PC-3 (cell line): ENCODE measurements at regions not wholly inside any gene's neighbourhood (a gene's known extent, or its start where the extent isn't known, plus 50 kb on each side); places are given as distances from the start of the nearest gene placed in this dataset.

ENCODE experiments used
- ATAC-seq: fragments of 200-7000 bp; cut with Tn5 transposase; 2 replicates; pipeline ENCODE4 v1.9.1; 2020; ENCODE audit warnings: mild to moderate bottlenecking, moderate library complexity
- BruUV-seq: library from RNA; stranded (reverse); fragments of 400-500 nt; replicated peaks from 2 replicates; lab custom pipeline; 2021; lab: Mats Ljungman, UMichigan
- CTCF ChIA-PET: fragments of 300-600 bp; sonication (Branson Sonifier 250); formaldehyde crosslinking; loops from one replicate; lab custom pipeline; 2022; ENCODE audit warnings: antibody characterized with exemption; lab: Charles Lee
- POLR2A ChIA-PET: fragments of 300-600 bp; sonication (Branson Sonifier 250); formaldehyde crosslinking; loops from one replicate; lab custom pipeline; 2022; ENCODE audit warnings: antibody characterized with exemption; ENCODE audit not compliant: unreplicated experiment; lab: Charles Lee
- DNase-seq: peaks from one replicate; pipeline ENCODE4 v3.0.0-alpha.2; 2015
- H2AFZ ChIP-seq: fragments of 300-600 bp; sonication (generic); 2 replicates; pipeline ENCODE4 v1.6.0; 2016; ENCODE audit warnings: antibody characterized with exemption, low read length
- H3F3A ChIP-seq: fragments of 300-600 bp; sonication (generic); one replicate; pipeline ENCODE4 v1.6.0; 2017; ENCODE audit warnings: antibody characterized with exemption, low read length, control low read depth, mild to moderate bottlenecking; ENCODE audit not compliant: unreplicated experiment
- H3K27ac ChIP-seq: fragments of 300-600 bp; sonication (generic); 2 replicates; pipeline ENCODE4 v1.5.1; 2016; ENCODE audit warnings: mild to moderate bottlenecking, low read length
- H3K27me3 ChIP-seq: fragments of 300-600 bp; sonication (generic); 2 replicates; pipeline ENCODE4 v1.6.1; 2016; ENCODE audit warnings: low read length, mixed read lengths
- H3K36me3 ChIP-seq: fragments of 300-600 bp; sonication (generic); 2 replicates; pipeline ENCODE4 v1.6.1; 2016; ENCODE audit warnings: low read depth, mixed run types, low read length, mixed read lengths
- H3K4me1 ChIP-seq: fragments of 300-600 bp; sonication (generic); 2 replicates; pipeline ENCODE4 v1.5.1; 2016; ENCODE audit warnings: low read length; ENCODE audit not compliant: insufficient read depth
- H3K4me2 ChIP-seq: fragments of 300-600 bp; sonication (generic); 2 replicates; pipeline ENCODE4 v1.6.0; 2016; ENCODE audit warnings: low read length
- H3K4me3 ChIP-seq: fragments of 300-600 bp; sonication (generic); 2 replicates; pipeline ENCODE4 v1.5.1; 2016; ENCODE audit warnings: mild to moderate bottlenecking, low read length, mixed read lengths
- H3K79me2 ChIP-seq: fragments of 300-600 bp; sonication (generic); 2 replicates; pipeline ENCODE4 v1.6.1; 2017; ENCODE audit warnings: low read length, mixed read lengths
- H3K9ac ChIP-seq: fragments of 300-600 bp; sonication (generic); 2 replicates; pipeline ENCODE4 v1.6.0; 2016; ENCODE audit warnings: mild to moderate bottlenecking, low read length
- H3K9me2 ChIP-seq: fragments of 300-600 bp; sonication (generic); replicated peaks from 2 replicates; pipeline ENCODE4 v1.6.1; 2016; ENCODE audit warnings: mixed run types, low read length, mixed read lengths
- H3K9me3 ChIP-seq: fragments of 300-600 bp; sonication (generic); 2 replicates; pipeline ENCODE4 v1.6.1; 2016; ENCODE audit warnings: low read length, mixed read lengths
- H4K20me1 ChIP-seq: fragments of 300-600 bp; sonication (generic); 2 replicates; pipeline ENCODE4 v1.6.1; 2016; ENCODE audit warnings: low read length, mixed read lengths
- EZH2 ChIP-seq: fragments of 300-600 bp; sonication (generic); IDR thresholded peaks from one replicate; pipeline ENCODE4 v1.6.1; 2017; ENCODE audit warnings: antibody characterized with exemption, mild to moderate bottlenecking, low read length; ENCODE audit not compliant: unreplicated experiment
- EZH2phosphoT487 ChIP-seq: fragments of 300-600 bp; sonication (generic); IDR thresholded peaks from 2 replicates; pipeline ENCODE4 v1.6.1; 2018; ENCODE audit warnings: mild to moderate bottlenecking, antibody characterized with exemption, low read length, borderline replicate concordance
- intact Hi-C: fragments of 100-400 bp; cut with micrococcal nuclease; formaldehyde crosslinking; loops from 2 replicates; pipeline ENCODE4 v1.9.0; 2023
- TF ChIP-seq, protein P1 (sequence below): fragments of 300-600 bp; sonication (generic); conservative IDR thresholded peaks from 2 replicates; pipeline ENCODE4 v1.5.1; 2017; ENCODE audit warnings: antibody characterized with exemption, low read depth, mild to moderate bottlenecking, low read length

DNA sequence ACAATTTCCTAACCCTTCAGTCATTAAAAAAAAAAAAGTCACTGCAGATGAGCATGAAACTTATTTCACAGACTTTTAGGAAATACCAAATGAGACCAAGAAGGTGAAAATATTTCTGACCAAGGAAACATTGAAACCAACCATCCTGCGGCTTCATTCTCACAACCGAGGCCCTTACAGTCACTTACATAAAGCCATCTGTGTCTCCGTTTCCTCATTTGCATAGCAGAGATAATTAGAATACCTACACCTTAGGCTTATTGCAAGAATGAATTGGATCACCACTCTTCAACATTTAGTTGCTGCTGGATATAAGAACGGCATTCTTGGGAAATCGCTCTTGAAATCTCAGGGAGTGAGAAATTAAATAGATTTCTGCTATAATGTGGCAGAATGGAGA, 356.2 kb downstream of the HS3ST1 start:
- no peak for DNase-seq
- Histone ChIP-seq H3K4me1 (no peaks in the 10 kb centered on the region), H3K27ac (no peak overlapping the region), H3K36me3 (no peaks in the 10 kb centered on the region), H3K9me2 (no peaks in the 10 kb centered on the region), H3F3A (no peaks in the 10 kb centered on the region), H2AFZ (no peak overlapping the region), H3K4me2 (no peak overlapping the region), H3K79me2 (no peaks in the 10 kb centered on the region), H3K9me3 (no peaks in the 10 kb centered on the region), H4K20me1 (no peaks in the 10 kb centered on the region), H3K27me3 (no peaks in the 10 kb centered on the region), H3K4me3 (no peak overlapping the region), H3K9ac (no peak overlapping the region)
- ATAC-seq: no peak
- no TSS peak for BruUV-seq
- TF ChIP-seq EZH2phosphoT487 (no peak), EZH2 (no peak)
- TF ChIP-seq, protein P1, sequence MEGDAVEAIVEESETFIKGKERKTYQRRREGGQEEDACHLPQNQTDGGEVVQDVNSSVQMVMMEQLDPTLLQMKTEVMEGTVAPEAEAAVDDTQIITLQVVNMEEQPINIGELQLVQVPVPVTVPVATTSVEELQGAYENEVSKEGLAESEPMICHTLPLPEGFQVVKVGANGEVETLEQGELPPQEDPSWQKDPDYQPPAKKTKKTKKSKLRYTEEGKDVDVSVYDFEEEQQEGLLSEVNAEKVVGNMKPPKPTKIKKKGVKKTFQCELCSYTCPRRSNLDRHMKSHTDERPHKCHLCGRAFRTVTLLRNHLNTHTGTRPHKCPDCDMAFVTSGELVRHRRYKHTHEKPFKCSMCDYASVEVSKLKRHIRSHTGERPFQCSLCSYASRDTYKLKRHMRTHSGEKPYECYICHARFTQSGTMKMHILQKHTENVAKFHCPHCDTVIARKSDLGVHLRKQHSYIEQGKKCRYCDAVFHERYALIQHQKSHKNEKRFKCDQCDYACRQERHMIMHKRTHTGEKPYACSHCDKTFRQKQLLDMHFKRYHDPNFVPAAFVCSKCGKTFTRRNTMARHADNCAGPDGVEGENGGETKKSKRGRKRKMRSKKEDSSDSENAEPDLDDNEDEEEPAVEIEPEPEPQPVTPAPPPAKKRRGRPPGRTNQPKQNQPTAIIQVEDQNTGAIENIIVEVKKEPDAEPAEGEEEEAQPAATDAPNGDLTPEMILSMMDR: no peak
- ChIA-PET POLR2A (no interaction called here), CTCF (no interaction called here)
- intact Hi-C loops: no loop called here

DNA sequence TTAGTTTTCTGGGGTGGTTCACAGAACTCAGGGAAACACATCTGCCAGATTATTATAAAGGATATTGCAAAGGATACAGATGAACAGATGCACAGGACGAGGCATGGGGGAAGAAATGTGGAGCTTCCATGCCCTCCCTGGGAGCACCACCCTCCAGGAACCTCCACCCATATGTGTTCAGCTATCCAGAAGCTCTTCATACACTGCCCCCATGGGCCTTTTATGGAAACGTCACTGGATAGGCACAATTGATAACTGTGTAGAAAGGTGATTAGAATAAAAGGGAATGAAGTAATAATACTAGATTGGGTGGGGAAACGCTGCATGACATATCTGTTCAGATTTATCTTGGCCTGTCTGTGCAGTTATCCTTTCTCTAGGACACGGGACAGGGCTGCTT, 357.9 kb downstream of the HS3ST1 start:
- intact Hi-C loops: no loop called here
- Histone ChIP-seq H3K4me1 (no peaks in the 10 kb centered on the region), H3K4me2 (no peak overlapping the region), H3K9ac (no peak overlapping the region), H3K4me3 (no peak overlapping the region), H3K79me2 (no peaks in the 10 kb centered on the region), H3K9me3 (no peaks in the 10 kb centered on the region), H3F3A (no peaks in the 10 kb centered on the region), H3K27ac (no peak overlapping the region), H3K9me2 (no peaks in the 10 kb centered on the region), H3K27me3 (no peaks in the 10 kb centered on the region), H2AFZ (no peak overlapping the region), H3K36me3 (no peaks in the 10 kb centered on the region), H4K20me1 (no peaks in the 10 kb centered on the region)
- POLR2A ChIA-PET: no interaction called here
- ATAC-seq (no peak), DNase-seq (no peak)
- TF ChIP-seq, protein P1: no peak
- TF ChIP-seq EZH2 (no peak), EZH2phosphoT487 (no peak)
- CTCF ChIA-PET: no interaction called here
- no TSS peak for BruUV-seq

DNA sequence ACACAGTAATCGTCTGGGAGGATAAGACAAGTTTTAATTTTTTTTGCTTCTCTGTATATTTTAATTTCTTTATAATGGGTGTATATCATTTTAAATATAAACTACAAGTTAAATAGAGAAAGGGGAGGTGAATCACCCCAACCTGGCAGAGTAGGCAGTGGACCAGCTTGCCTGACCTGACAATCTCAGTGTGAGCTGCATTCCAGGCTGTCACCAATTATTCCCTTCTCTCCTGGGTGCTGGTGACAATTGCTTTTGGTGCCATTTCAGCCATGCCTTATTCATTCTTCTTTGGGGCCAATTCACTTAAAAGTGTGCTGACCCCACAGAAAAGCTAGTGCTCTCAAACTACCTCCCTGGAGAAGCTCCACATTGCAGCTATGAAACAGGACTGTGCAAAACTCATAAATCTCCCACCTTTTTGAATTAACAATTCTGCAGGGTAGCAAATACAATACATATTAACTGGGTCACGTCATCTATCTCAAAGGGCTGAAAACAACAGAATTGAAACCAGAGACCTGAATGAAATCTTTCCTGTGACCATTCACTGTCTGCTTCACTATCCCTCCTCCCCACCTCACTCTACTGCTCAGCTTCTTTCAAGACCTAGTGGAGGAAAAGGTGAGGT, 359.0 kb downstream of the HS3ST1 start:
- H3K9me2 ChIP-seq: no peaks in the 10 kb centered on the region
- H3K79me2 ChIP-seq: no peaks in the 10 kb centered on the region
- H3K4me2 ChIP-seq: no peak overlapping the region
- H3K27ac ChIP-seq: no peak overlapping the region
- H3K9me3 ChIP-seq: no peaks in the 10 kb centered on the region
- H3K27me3 ChIP-seq: no peaks in the 10 kb centered on the region
- TF ChIP-seq, protein P1: no peak
- TF ChIP-seq EZH2phosphoT487 (no peak), EZH2 (no peak)
- DNase-seq (no peak), ATAC-seq (no peak)
- no TSS peak for BruUV-seq
- ChIA-PET POLR2A (no interaction called here), CTCF (no interaction called here)
- no peaks in the 10 kb centered on the region for H4K20me1 ChIP-seq
- no peaks in the 10 kb centered on the region for H3K4me1 ChIP-seq
- no peak overlapping the region for H3K9ac ChIP-seq
- no peaks in the 10 kb centered on the region for H3F3A ChIP-seq
- no peak overlapping the region for H3K4me3 ChIP-seq
- H3K36me3 ChIP-seq: no peaks in the 10 kb centered on the region
- no peak overlapping the region for H2AFZ ChIP-seq
- intact Hi-C loops: no loop called here
